ENCODE measurements at regions not wholly inside any gene's neighbourhood (a gene's known extent, or its start where the extent isn't known, plus 50 kb on each side); places are given as distances from the start of the nearest gene placed in this dataset.

DNA sequence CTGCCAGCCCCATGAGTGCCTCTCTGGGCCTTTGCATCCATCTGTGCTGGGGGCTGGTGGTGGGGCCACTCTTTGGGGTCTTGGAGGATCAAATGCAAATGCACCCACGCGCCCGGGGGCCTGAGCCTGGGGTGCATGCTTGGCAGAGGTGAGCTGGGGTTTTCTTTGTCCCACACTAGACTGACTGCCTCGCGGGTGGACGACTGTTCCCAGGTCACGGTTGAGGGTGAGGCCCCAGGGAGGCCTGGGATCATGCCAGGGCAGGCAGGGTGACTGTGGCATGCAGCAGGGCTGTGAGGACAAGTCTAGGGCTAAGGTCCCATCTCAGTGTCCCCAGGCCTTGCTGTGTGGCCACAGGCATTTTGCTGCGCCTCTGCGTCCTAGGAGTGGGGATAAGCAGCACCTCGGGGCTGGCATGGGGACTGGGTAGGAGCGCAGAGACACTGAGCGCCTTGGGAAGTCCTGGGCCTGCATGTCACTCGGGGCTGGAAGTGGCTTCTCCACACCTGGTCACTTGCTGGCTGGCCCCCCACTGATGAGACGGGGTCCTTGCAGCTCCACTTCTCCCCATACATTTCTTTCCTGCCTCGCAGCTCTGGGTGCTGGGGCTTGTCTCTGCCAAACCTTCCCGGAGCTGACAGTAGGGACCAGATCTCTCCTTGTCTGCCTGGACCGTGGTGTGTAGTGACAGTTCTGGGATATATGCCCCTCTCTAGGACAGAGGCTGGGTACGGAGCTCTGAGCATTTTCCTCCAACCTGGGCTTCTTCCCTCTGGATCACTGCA, 133.1 kb downstream of the CTTN start:
- TF ChIP-seq TARDBP (IDR thresholded peaks at IDR 0.05), result no peak
- no peak for TF ChIP-seq BHLHE40 (IDR thresholded peaks at IDR 0.05; ENCODE audit: borderline replicate concordance)
- no peak for TF ChIP-seq ELF4 (IDR thresholded peaks at IDR 0.05)
- no peak for TF ChIP-seq SUZ12 (IDR thresholded peaks at IDR 0.05)
- no peak for TF ChIP-seq FOXM1 (IDR thresholded peaks at IDR 0.05; ENCODE audit: borderline replicate concordance)
- TF ChIP-seq HDGF (IDR thresholded peaks at IDR 0.05; ENCODE audit: borderline replicate concordance), result no peak
- no peak for TF ChIP-seq L3MBTL2 (conservative IDR thresholded peaks at IDR 0.05)
- TF ChIP-seq SP1 (IDR thresholded peaks at IDR 0.05), result no peak
- no peak for TF ChIP-seq ARNT (IDR thresholded peaks at IDR 0.05)
- TF ChIP-seq, protein P1, sequence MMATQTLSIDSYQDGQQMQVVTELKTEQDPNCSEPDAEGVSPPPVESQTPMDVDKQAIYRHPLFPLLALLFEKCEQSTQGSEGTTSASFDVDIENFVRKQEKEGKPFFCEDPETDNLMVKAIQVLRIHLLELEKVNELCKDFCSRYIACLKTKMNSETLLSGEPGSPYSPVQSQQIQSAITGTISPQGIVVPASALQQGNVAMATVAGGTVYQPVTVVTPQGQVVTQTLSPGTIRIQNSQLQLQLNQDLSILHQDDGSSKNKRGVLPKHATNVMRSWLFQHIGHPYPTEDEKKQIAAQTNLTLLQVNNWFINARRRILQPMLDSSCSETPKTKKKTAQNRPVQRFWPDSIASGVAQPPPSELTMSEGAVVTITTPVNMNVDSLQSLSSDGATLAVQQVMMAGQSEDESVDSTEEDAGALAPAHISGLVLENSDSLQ (IDR thresholded peaks at IDR 0.05), result no peak
- no peak for TF ChIP-seq NFRKB (IDR thresholded peaks at IDR 0.05)
- no peak for TF ChIP-seq LEF1 (IDR thresholded peaks at IDR 0.05; ENCODE audit: borderline replicate concordance)
- no peak for TF ChIP-seq FOXA1 (IDR thresholded peaks at IDR 0.05)
- no peak for TF ChIP-seq FOXK2 (IDR thresholded peaks at IDR 0.05)
- no peak for TF ChIP-seq CTBP1 (IDR thresholded peaks at IDR 0.05; ENCODE audit: borderline replicate concordance)
- DNase-seq (ENCODE audit: extremely low spot score), result no peak
- CTCF ChIA-PET, result no interaction called here
- POLR2A ChIA-PET, result no interaction called here

DNA sequence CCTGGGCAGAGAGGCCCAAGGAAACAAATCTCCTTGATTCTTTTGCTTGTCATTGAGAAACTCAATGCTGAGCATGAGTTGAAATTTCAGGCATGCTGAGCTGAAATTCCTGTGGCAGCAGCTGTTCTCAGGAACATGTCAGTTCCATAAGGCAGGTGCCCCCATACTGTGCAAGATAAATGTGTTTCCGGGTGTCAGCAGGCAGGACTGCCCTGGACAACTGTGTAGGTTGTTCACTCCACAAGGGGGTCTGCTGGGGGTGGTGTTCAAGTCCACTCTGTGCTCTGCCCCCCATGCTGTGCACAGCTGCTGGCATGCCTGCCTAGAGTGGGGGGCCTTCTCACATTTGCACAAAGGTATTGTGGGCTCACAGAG, 133.7 kb downstream of the CTTN start:
- POLR2A ChIA-PET, result no interaction called here
- TF ChIP-seq ELF4 (IDR thresholded peaks at IDR 0.05), result no peak
- no peak for TF ChIP-seq CTBP1 (IDR thresholded peaks at IDR 0.05; ENCODE audit: borderline replicate concordance)
- no peak for TF ChIP-seq TARDBP (IDR thresholded peaks at IDR 0.05)
- no peak for TF ChIP-seq FOXM1 (IDR thresholded peaks at IDR 0.05; ENCODE audit: borderline replicate concordance)
- TF ChIP-seq BHLHE40 (IDR thresholded peaks at IDR 0.05; ENCODE audit: borderline replicate concordance), result no peak
- TF ChIP-seq SP1 (IDR thresholded peaks at IDR 0.05), result no peak
- no peak for TF ChIP-seq HDGF (IDR thresholded peaks at IDR 0.05; ENCODE audit: borderline replicate concordance)
- no peak for TF ChIP-seq L3MBTL2 (conservative IDR thresholded peaks at IDR 0.05)
- no peak for TF ChIP-seq ZNF384 (IDR thresholded peaks at IDR 0.05)
- TF ChIP-seq LEF1 (IDR thresholded peaks at IDR 0.05; ENCODE audit: borderline replicate concordance), result no peak
- TF ChIP-seq, protein P1 (IDR thresholded peaks at IDR 0.05), result no peak
- TF ChIP-seq FOXA1 (IDR thresholded peaks at IDR 0.05), result no peak
- TF ChIP-seq ARNT (IDR thresholded peaks at IDR 0.05), result no peak
- no peak for TF ChIP-seq NFRKB (IDR thresholded peaks at IDR 0.05)
- no peak for TF ChIP-seq SUZ12 (IDR thresholded peaks at IDR 0.05)
- CTCF ChIA-PET, result no interaction called here

DNA sequence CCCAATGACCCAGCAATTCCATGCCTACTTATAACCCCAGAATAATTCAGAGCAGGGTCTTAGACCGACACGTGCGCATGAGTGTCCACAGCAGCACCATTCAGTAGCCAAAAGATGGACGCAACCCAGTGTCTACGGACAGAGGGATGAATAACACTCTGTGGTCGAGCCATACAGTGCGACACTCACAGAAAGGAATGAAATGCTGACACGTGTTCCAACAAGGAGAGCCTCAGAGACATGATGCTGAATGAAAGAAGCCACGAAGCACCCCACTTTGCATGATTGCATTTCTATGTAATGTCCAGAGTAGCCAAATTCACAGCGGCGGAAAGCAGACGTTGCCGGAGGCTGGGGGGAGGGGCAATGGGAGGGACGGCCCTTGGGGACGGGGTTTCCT, 134.4 kb downstream of the CTTN start:
- ChIA-PET CTCF (no interaction called here), POLR2A (no interaction called here)
- TF ChIP-seq ARNT (IDR thresholded peaks at IDR 0.05) (no peak), ELF4 (IDR thresholded peaks at IDR 0.05) (no peak), HDGF (IDR thresholded peaks at IDR 0.05; ENCODE audit: borderline replicate concordance) (no peak), BHLHE40 (IDR thresholded peaks at IDR 0.05; ENCODE audit: borderline replicate concordance) (no peak), NFRKB (IDR thresholded peaks at IDR 0.05) (no peak), L3MBTL2 (conservative IDR thresholded peaks at IDR 0.05) (no peak), SP1 (IDR thresholded peaks at IDR 0.05) (no peak), ZNF384 (IDR thresholded peaks at IDR 0.05) (no peak), LEF1 (IDR thresholded peaks at IDR 0.05; ENCODE audit: borderline replicate concordance) (no peak), SUZ12 (IDR thresholded peaks at IDR 0.05) (no peak), TARDBP (IDR thresholded peaks at IDR 0.05) (no peak), FOXA1 (IDR thresholded peaks at IDR 0.05) (no peak), FOXM1 (IDR thresholded peaks at IDR 0.05; ENCODE audit: borderline replicate concordance) (no peak), FOXK2 (IDR thresholded peaks at IDR 0.05) (no peak), CTBP1 (IDR thresholded peaks at IDR 0.05; ENCODE audit: borderline replicate concordance) (no peak)
- TF ChIP-seq, protein P1 (IDR thresholded peaks at IDR 0.05), result no peak
- no peak for DNase-seq (ENCODE audit: extremely low spot score)

More for the DNA sequence above, 133.7 kb downstream of the CTTN start:
- no peak for DNase-seq (ENCODE audit: extremely low spot score)

DNA sequence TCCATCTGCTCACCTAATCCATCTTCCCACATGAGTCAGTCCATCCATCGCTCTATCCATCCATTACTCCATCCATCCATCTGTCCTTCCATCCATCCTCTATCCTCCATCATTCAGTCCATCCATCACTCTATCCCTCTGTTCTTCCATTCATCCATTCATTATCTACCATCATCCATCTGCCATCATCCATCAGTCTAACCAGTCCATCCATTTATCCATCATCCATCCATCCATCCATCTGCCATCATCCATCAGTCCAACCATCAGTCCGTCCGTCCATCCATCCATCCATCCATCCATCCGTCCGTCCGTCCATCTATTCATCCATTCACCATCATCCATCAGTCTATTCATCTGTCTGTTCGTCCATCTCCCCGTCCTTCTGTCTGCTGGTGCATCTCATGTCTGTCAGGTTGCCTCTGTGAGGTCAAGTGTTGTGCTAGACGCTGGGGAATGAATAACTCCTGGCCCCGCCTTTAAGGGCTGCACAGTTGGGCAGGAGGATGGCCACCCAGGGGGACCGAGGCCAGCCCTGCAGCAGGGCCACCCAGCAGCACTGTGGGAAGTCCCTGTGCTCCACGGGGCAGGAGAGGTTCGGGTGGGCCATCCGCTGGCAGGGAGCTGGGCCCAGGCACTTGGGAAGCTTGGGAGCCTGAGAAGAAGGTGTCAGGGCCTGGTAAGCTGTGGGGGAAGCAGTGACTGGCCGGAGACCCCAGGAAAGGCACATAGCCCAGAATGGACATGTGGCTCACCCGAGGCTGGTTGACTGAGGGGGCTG, 137.1 kb downstream of the CTTN start:
- ChIA-PET CTCF (no interaction called here), POLR2A (no interaction called here)
- no peak for DNase-seq (ENCODE audit: extremely low spot score)
- TF ChIP-seq NFRKB (IDR thresholded peaks at IDR 0.05) (no peak), LEF1 (IDR thresholded peaks at IDR 0.05; ENCODE audit: borderline replicate concordance) (no peak), CTBP1 (IDR thresholded peaks at IDR 0.05; ENCODE audit: borderline replicate concordance) (no peak), ARNT (IDR thresholded peaks at IDR 0.05) (no peak), FOXK2 (IDR thresholded peaks at IDR 0.05) (no peak)

DNA sequence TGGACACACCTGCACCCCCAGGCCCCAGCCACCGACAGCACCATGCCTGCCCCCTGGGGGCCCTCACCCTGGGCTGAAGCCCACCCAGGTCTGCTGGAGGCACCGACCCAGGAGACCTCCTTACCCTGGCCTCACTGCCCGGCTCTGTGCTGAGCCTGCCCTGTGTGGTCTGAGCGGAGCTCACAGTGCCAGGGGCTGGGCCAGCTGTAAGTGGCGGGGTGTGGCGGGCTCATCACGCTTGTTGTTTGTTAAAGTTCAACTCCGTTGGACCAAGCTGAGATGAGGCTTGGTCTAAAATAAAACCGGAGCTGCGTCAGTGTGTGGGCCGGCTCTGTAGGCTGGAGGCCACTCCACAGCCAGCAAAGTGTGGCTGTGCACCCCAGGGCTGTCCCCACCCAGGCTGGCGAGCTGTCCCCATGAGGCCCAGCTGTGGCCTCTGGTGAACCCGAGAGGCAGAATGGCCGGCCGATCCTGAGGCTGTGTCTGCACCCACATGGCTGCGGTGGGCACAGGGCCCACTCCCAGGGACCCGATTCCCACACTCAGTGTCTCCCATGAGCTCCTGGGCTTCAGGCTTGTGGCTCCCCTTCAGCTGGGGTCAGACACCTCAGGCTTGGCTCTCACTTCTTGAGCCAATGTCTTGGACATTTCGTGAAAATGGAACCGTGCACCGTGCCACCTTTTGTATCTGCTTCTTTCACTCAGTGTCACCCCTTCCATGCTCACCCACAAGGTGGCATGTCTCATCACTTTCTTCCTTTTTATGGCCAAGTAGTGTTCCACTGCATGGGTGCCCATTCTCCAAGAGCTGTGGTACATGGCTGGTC, 137.9 kb downstream of the CTTN start:
- TF ChIP-seq FOXK2 (IDR thresholded peaks at IDR 0.05) (no peak), ARNT (IDR thresholded peaks at IDR 0.05) (no peak), FOXM1 (IDR thresholded peaks at IDR 0.05; ENCODE audit: borderline replicate concordance) (no peak), BHLHE40 (IDR thresholded peaks at IDR 0.05; ENCODE audit: borderline replicate concordance) (no peak), LEF1 (IDR thresholded peaks at IDR 0.05; ENCODE audit: borderline replicate concordance) (no peak), FOXA1 (IDR thresholded peaks at IDR 0.05) (no peak), SP1 (IDR thresholded peaks at IDR 0.05) (no peak), ELF4 (IDR thresholded peaks at IDR 0.05) (no peak), TARDBP (IDR thresholded peaks at IDR 0.05) (no peak), ZNF384 (IDR thresholded peaks at IDR 0.05) (no peak), SUZ12 (IDR thresholded peaks at IDR 0.05) (no peak), L3MBTL2 (conservative IDR thresholded peaks at IDR 0.05) (no peak)
- TF ChIP-seq, protein P1 (IDR thresholded peaks at IDR 0.05), result no peak
- DNase-seq (ENCODE audit: extremely low spot score), result no peak
- ChIA-PET CTCF (no interaction called here), POLR2A (no interaction called here)

Data from HEK293T (cell line).